Cardiac muscle cell (in vitro differentiated cells and primary cell): ENCODE measurements at regions not wholly inside any gene's neighbourhood (a gene's known extent, or its start where the extent isn't known, plus 50 kb on each side); places are given as distances from the start of the nearest gene placed in this dataset.

Experiments
- DNase-seq, 2 donors: peaks; one replicate each; pipeline versions ENCODE4 v3.0.0 to v3.0.0-alpha.2; 2010 to 2017; ENCODE audit warnings: low read depth in 1 of 2, low spot score in 1 of 2
- H3K27ac ChIP-seq: fragments of 200-600 bp; sonication (generic); 2 replicates; pipeline ENCODE4 v1.5.1; 2016
- H3K27me3 ChIP-seq: fragments of 200-600 bp; sonication (generic); 2 replicates; pipeline ENCODE4 v1.6.0; 2016; ENCODE audit warnings: control low read depth
- H3K36me3 ChIP-seq: fragments of 200-600 bp; sonication (generic); 2 replicates; pipeline ENCODE4 v1.5.1; 2016; ENCODE audit warnings: control low read depth
- H3K4me1 ChIP-seq: fragments of 200-600 bp; sonication (generic); 2 replicates; pipeline ENCODE4 v1.8.1; 2017; ENCODE audit warnings: low read depth, mild to moderate bottlenecking, mixed run types
- H3K4me3 ChIP-seq: fragments of 200-600 bp; sonication (generic); 2 replicates; pipeline ENCODE4 v1.5.1; 2016; ENCODE audit warnings: mild to moderate bottlenecking
- H3K9me3 ChIP-seq: fragments of 200-600 bp; sonication (generic); 2 replicates; pipeline ENCODE4 v1.5.1; 2017; ENCODE audit warnings: low read depth, mild to moderate bottlenecking, control low read depth
- CTCF ChIP-seq: IDR thresholded peaks from 2 replicates; pipeline ENCODE4 v1.5.1; 2012; ENCODE audit warnings: low read depth, mild to moderate bottlenecking, low read length

GRCh38 chrX:7546551-7547080 is 296.4 kb upstream of the VCX start:
- TF ChIP-seq CTCF, result no peak
- Histone ChIP-seq H3K9me3 (no peaks in the 10 kb centered on the region), H3K4me1 (no peaks in the 10 kb centered on the region), H3K36me3 (no peaks in the 10 kb centered on the region), H3K4me3 (no peak overlapping the region), H3K27me3 (no peaks in the 10 kb centered on the region), H3K27ac (no peak overlapping the region)
- no peak for DNase-seq

GRCh38 chrX:7545564-7545963 is 297.4 kb upstream of the VCX start:
- H3K27ac ChIP-seq, result no peak overlapping the region
- H3K4me3 ChIP-seq, result no peak overlapping the region
- no peak for DNase-seq
- H3K36me3 ChIP-seq, result no peaks in the 10 kb centered on the region
- no peaks in the 10 kb centered on the region for H3K27me3 ChIP-seq
- no peaks in the 10 kb centered on the region for H3K4me1 ChIP-seq
- no peaks in the 10 kb centered on the region for H3K9me3 ChIP-seq
- no peak for TF ChIP-seq CTCF

- TF ChIP-seq CTCF, result no peak
- Histone ChIP-seq H3K4me3 (no peak overlapping the region), H3K27ac (no peak overlapping the region), H3K36me3 (no peaks in the 10 kb centered on the region), H3K4me1 (no peaks in the 10 kb centered on the region), H3K27me3 (no peaks in the 10 kb centered on the region), H3K9me3 (no peaks in the 10 kb centered on the region)
- no peak for DNase-seq
Observed at GRCh38 chrX:7542587-7543380, 300.2 kb upstream of the VCX start.

- Histone ChIP-seq H3K9me3 (no peaks in the 10 kb centered on the region), H3K36me3 (no peaks in the 10 kb centered on the region), H3K27ac (no peak overlapping the region), H3K27me3 (no peaks in the 10 kb centered on the region), H3K4me1 (no peaks in the 10 kb centered on the region), H3K4me3 (no peak overlapping the region)
- no peak for TF ChIP-seq CTCF
- no peak for DNase-seq
Observed at GRCh38 chrX:7522860-7523259, 320.1 kb upstream of the VCX start.

GRCh38 chrX:7515681-7516413 is 327.1 kb upstream of the VCX start:
- Histone ChIP-seq H3K27me3 (no peaks in the 10 kb centered on the region), H3K4me1 (no peaks in the 10 kb centered on the region), H3K27ac (no peak overlapping the region), H3K36me3 (no peaks in the 10 kb centered on the region), H3K9me3 (no peaks in the 10 kb centered on the region), H3K4me3 (no peak overlapping the region)
- no peak for DNase-seq
- TF ChIP-seq CTCF, result no peak
